ENCODE measurements at regions not wholly inside any gene's neighbourhood (a gene's known extent, or its start where the extent isn't known, plus 50 kb on each side); places are given as distances from the start of the nearest gene placed in this dataset.

DNA sequence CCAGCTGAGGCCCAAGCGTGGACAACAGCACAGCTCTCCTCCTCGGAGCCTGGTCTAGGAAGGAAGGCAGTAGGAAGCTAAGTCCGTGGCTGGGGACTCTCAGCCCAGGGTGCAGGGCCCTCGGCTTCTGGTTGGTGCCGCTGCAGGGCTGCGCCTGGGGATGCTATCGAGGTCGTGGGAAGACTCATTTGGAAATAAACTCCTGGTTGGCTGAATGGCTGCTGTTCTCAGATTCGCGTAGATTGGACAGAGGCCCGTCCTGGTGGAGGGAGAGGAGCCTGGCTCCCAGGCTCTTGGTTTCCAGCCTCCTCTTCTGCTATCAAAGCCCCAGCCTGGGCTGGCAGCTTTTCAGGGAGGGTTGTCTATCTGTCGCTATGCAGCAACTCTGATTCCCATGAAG lies 152.6 kb upstream of the FZD8 start:
- intact Hi-C loops (cut with DNase I) = no loop called here
- Histone ChIP-seq H3K9me3 (no peaks in the 10 kb centered on the region), H3K27me3 (no peaks in the 10 kb centered on the region), H3K36me3 (no peaks in the 10 kb centered on the region), H3K4me3 (no peak overlapping the region), H3K27ac (no peak overlapping the region), H3K4me1 (no peaks in the 10 kb centered on the region)
- TF ChIP-seq, protein P1, sequence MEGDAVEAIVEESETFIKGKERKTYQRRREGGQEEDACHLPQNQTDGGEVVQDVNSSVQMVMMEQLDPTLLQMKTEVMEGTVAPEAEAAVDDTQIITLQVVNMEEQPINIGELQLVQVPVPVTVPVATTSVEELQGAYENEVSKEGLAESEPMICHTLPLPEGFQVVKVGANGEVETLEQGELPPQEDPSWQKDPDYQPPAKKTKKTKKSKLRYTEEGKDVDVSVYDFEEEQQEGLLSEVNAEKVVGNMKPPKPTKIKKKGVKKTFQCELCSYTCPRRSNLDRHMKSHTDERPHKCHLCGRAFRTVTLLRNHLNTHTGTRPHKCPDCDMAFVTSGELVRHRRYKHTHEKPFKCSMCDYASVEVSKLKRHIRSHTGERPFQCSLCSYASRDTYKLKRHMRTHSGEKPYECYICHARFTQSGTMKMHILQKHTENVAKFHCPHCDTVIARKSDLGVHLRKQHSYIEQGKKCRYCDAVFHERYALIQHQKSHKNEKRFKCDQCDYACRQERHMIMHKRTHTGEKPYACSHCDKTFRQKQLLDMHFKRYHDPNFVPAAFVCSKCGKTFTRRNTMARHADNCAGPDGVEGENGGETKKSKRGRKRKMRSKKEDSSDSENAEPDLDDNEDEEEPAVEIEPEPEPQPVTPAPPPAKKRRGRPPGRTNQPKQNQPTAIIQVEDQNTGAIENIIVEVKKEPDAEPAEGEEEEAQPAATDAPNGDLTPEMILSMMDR (IDR thresholded peaks at IDR 0.05) = no peak
- WGBS, 2 donors = 80 to 83% methylated on average over 12 of the region's 12 CpGs
- DNase-seq (no peak), ATAC-seq (no peak), FAIRE-seq (no peak)

DNA sequence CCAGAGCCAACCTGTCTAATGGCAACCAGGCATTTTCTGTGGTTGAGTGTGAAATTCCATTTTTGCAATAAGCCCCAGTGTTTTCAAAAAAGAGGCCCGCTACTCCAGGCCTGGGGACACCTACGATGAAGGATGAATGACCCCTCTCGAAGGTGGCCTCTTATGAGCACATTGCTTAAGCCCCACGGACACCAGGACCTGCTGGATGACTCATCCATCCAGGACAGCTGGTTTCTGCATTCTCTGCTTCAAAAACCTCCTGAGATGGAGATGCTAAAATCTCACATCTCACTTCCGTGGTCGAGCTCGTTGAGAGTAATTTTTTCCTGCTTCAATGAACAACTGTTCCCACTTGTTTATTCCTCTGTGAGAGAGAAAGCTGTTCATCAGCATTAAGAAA lies 150.2 kb upstream of the FZD8 start:
- H3K27me3 ChIP-seq = no peaks in the 10 kb centered on the region
- TF ChIP-seq, protein P1 (IDR thresholded peaks at IDR 0.05) = no peak
- H3K4me1 ChIP-seq = no peaks in the 10 kb centered on the region
- no peaks in the 10 kb centered on the region for H3K36me3 ChIP-seq
- no peaks in the 10 kb centered on the region for H3K9me3 ChIP-seq
- no peak overlapping the region for H3K27ac ChIP-seq
- intact Hi-C loops (cut with DNase I) = no loop called here
- no peak for FAIRE-seq
- WGBS, 2 donors = 62 to 71% methylated on average over 7 of the region's 7 CpGs
- H3K4me3 ChIP-seq = no peak overlapping the region
- ATAC-seq = no peak
- no peak for DNase-seq

DNA sequence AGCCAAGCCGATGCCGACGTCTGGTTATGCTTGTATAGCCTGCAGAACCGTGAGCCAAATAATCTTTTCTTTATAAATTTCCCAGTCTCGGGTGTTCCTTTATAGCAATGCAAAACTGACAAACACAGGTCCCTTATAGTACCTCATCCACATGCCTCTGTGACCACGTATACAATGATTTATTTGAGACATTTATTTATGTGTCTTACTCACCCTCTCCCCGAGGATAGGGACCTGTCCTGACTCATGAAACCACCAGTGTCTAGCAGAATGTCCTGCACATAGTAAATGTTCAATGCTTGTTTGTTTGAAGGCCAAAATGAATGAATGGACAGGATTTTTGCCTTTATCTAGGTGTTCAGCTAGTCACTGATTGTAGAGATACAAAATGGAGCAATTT lies 147.9 kb upstream of the FZD8 start:
- Histone ChIP-seq H3K36me3 (no peaks in the 10 kb centered on the region), H3K27ac (no peak overlapping the region), H3K4me1 (no peaks in the 10 kb centered on the region), H3K9me3 (no peaks in the 10 kb centered on the region), H3K27me3 (no peaks in the 10 kb centered on the region), H3K4me3 (no peak overlapping the region)
- intact Hi-C loops (cut with DNase I) = no loop called here
- no peak for ATAC-seq
- no peak for DNase-seq
- TF ChIP-seq, protein P1 (IDR thresholded peaks at IDR 0.05) = no peak
- no peak for FAIRE-seq
- 71 to 77% methylated on average over 7 of the region's 7 CpGs for WGBS, 2 donors

DNA sequence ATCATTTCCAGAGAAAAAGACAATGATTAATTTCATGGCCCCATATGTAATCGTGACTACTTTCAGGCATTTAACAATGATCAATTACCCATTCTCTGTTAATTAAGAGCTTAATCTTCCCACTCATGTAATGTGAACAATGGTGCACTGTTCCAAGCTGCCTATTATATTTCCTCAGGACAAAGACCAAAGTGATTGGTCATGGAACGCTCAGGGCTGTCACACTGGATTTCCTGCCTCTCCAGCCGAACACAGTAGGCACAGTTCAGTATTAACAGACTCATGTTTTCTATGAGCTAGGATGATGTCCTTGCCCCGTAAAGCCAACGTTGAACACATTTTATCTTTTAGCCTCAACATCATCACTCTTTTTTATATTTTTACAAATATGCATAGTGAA lies 142.7 kb upstream of the FZD8 start:
- WGBS, 2 donors = 25 to 26% methylated on average over 5 of the region's 5 CpGs
- no peak overlapping the region for H3K4me3 ChIP-seq
- H3K9me3 ChIP-seq = no peaks in the 10 kb centered on the region
- H3K27me3 ChIP-seq = no peaks in the 10 kb centered on the region
- H3K36me3 ChIP-seq = no peaks in the 10 kb centered on the region
- FAIRE-seq (no peak), DNase-seq (no peak), ATAC-seq (peak in 3 of 4 donors; percentile 49 to 54 (median 53))
- intact Hi-C loops (cut with DNase I) = no loop called here
- no peak overlapping the region for H3K27ac ChIP-seq
- H3K4me1 ChIP-seq = no peaks in the 10 kb centered on the region
- TF ChIP-seq, protein P1 (IDR thresholded peaks at IDR 0.05) = no peak

DNA sequence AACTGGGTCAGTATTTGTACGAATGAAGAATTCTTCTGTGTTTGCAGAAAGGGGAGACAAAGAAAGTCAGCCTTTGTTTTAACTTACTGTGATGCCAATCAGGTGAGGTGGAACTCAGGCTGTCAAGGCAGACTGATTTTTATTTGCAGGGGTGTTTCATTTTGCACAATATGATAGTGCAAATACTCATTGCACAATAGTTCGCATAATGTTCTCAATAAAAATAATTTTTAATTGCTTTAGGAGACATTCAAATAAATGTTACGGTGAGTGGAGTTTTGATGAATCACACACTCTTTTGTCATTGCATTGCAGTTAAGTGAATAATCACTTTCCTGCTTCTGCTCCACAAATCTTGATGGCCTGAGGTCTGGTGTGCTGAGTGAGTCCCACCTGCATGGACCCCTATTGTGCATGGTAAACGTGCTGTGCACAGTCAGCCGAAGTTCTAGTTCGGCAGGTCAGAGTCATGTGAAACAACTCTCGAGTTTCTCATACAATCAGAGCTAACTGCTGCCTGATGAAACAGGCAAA lies 141.3 kb upstream of the FZD8 start:
- Histone ChIP-seq H3K4me1 (no peaks in the 10 kb centered on the region), H3K4me3 (no peak overlapping the region), H3K27me3 (no peaks in the 10 kb centered on the region), H3K36me3 (no peaks in the 10 kb centered on the region), H3K27ac (no peak overlapping the region), H3K9me3 (no peaks in the 10 kb centered on the region)
- WGBS, 2 donors = 18 to 20% methylated on average over 7 of the region's 7 CpGs
- intact Hi-C loops (cut with DNase I) = no loop called here
- FAIRE-seq = no peak
- TF ChIP-seq, protein P1 (IDR thresholded peaks at IDR 0.05) = no peak
- DNase-seq = no peak
- ATAC-seq = peak in 1 of 4 donors; percentile 20
